BJ (cell line): ENCODE measurements at regions not wholly inside any gene's neighbourhood (a gene's known extent, or its start where the extent isn't known, plus 50 kb on each side); places are given as distances from the start of the nearest gene placed in this dataset.

Experiments
- CTCF ChIA-PET: fragments of 350-600 bp; formaldehyde crosslinking; extraction: SDS; loops from one replicate; lab custom pipeline; 2021; ENCODE audit warnings: antibody characterized with exemption, inconsistent platforms; lab: Yijun Ruan, JAX
- POLR2A ChIA-PET: fragments of 300-600 bp; sonication (Branson Sonifier 250); formaldehyde crosslinking; extraction: SDS; loops from one replicate; lab custom pipeline; 2021; ENCODE audit warnings: antibody characterized with exemption; lab: Charles Lee
- DNase-seq: peaks from one replicate; pipeline ENCODE4 v3.0.0-alpha.2; 2011; ENCODE audit warnings: low read depth
- H3K27me3 ChIP-seq: 2 replicates; pipeline ENCODE4 v1.6.0; 2011; ENCODE audit warnings: low read length; ENCODE audit not compliant: control insufficient read depth, insufficient read depth
- H3K36me3 ChIP-seq: 2 replicates; pipeline ENCODE4 v1.5.1; 2011; ENCODE audit warnings: low read length; ENCODE audit not compliant: control insufficient read depth, insufficient read depth
- H3K4me3 ChIP-seq: 2 replicates; pipeline ENCODE4 v1.5.1; 2011; ENCODE audit warnings: low read depth, mild to moderate bottlenecking, control low read depth, low read length
- TF ChIP-seq, protein P1 (sequence below): IDR thresholded peaks from 2 replicates; pipeline ENCODE4 v1.5.1; 2011; ENCODE audit warnings: low read depth, mild to moderate bottlenecking, control low read depth, inconsistent platforms, low read length, moderate library complexity; ENCODE audit not compliant: insufficient read depth

DNA sequence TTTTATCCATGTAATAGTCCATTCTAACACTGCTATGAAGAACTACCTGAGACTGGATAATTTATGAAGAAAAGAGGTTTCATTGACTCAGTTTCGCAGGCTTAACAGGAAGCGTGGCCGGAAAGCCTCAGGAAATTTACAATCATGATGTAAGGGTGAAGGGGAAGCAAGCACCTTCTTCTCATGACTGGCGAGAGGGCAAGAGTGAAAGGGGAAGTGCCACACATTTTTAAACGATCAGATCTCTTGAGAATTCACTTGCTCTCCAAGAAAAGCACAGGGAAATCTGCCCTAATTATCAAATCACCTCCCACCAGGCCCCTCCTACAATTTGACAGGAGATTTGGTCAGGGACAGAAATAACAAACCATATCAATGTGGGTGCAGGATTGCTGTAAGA lies 859.7 kb downstream of the EPHA7 start:
- H3K27me3 ChIP-seq = no peaks in the 10 kb centered on the region
- ChIA-PET POLR2A (no interaction called here), CTCF (interaction anchor here (0.6 kb wide), 1 partner anchor 49 kb away, joined by 3 read pairs; no protein-coding TSS in a partner anchor)
- no peaks in the 10 kb centered on the region for H3K36me3 ChIP-seq
- no peak for DNase-seq
- no peak overlapping the region for H3K4me3 ChIP-seq
- TF ChIP-seq, protein P1, sequence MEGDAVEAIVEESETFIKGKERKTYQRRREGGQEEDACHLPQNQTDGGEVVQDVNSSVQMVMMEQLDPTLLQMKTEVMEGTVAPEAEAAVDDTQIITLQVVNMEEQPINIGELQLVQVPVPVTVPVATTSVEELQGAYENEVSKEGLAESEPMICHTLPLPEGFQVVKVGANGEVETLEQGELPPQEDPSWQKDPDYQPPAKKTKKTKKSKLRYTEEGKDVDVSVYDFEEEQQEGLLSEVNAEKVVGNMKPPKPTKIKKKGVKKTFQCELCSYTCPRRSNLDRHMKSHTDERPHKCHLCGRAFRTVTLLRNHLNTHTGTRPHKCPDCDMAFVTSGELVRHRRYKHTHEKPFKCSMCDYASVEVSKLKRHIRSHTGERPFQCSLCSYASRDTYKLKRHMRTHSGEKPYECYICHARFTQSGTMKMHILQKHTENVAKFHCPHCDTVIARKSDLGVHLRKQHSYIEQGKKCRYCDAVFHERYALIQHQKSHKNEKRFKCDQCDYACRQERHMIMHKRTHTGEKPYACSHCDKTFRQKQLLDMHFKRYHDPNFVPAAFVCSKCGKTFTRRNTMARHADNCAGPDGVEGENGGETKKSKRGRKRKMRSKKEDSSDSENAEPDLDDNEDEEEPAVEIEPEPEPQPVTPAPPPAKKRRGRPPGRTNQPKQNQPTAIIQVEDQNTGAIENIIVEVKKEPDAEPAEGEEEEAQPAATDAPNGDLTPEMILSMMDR = no peak

DNA sequence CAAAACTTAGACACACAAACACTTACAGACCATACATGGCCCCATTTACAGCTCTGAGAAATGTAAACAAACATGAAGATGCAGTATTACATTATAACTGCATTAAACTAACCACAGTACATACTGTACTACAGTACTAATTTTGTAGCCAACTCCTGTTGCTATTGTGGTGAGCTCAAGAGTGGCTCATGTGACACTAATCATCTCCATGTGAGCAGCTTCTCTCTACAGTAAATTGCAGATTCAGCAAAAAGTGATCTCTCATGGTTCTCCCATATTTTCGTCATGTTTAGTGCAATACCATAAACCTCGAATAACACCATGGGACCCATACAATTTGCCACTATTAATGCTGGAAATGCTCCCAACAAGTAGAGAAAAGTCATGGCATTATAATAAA lies 860.4 kb downstream of the EPHA7 start:
- POLR2A ChIA-PET = no interaction called here
- no peak for DNase-seq
- CTCF ChIA-PET = interaction anchor here (0.6 kb wide), 1 partner anchor 50 kb away, joined by 3 read pairs; no protein-coding TSS in a partner anchor

DNA sequence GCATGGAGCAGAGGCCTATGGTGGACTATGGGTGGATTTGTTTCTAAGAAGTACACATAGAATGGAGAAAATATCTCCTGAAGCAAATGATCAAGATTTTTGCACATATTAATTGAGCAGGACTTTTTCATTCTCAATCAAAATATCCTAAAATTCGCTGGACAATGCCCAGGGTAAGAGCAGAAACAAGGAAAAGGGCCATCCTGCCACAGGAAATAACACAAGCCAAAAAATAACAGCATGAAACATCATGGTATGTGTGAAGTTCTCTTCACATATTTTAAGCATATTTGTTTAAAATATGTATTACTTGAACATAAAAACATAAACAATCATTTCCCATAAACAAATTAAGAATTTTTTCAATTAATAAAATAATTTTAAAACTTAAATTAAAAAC lies 868.9 kb downstream of the EPHA7 start:
- no peaks in the 10 kb centered on the region for H3K27me3 ChIP-seq
- POLR2A ChIA-PET = no interaction called here
- CTCF ChIA-PET = no interaction called here
- no peak for DNase-seq
- no peak overlapping the region for H3K4me3 ChIP-seq
- TF ChIP-seq, protein P1 = no peak
- no peaks in the 10 kb centered on the region for H3K36me3 ChIP-seq

More for the DNA sequence above, 860.4 kb downstream of the EPHA7 start:
- Histone ChIP-seq H3K4me3 (no peak overlapping the region), H3K36me3 (no peaks in the 10 kb centered on the region), H3K27me3 (no peaks in the 10 kb centered on the region)
- TF ChIP-seq, protein P1 = no peak

DNA sequence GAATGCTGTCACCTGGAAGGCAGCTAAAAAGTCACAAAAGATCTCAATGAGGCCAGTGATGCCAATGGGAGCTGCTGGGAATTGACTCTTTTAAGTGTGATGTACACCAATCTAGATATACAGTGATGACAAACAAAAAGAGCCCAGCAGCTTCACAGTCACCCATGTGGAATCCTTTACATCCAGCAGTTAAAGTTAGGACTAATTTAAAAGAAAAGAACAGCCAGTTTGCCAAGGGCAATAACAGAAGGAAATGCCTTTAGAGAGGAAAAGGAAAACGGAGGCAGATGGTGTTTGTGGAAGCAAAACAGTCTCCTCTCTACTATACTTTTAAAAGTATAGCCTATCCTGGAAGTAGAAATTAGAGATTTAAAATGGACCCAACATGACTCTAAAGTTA lies 873.5 kb downstream of the EPHA7 start:
- TF ChIP-seq, protein P1 = no peak
- no peaks in the 10 kb centered on the region for H3K27me3 ChIP-seq
- no peak for DNase-seq
- ChIA-PET POLR2A (no interaction called here), CTCF (no interaction called here)
- H3K4me3 ChIP-seq = no peak overlapping the region
- H3K36me3 ChIP-seq = no peaks in the 10 kb centered on the region

DNA sequence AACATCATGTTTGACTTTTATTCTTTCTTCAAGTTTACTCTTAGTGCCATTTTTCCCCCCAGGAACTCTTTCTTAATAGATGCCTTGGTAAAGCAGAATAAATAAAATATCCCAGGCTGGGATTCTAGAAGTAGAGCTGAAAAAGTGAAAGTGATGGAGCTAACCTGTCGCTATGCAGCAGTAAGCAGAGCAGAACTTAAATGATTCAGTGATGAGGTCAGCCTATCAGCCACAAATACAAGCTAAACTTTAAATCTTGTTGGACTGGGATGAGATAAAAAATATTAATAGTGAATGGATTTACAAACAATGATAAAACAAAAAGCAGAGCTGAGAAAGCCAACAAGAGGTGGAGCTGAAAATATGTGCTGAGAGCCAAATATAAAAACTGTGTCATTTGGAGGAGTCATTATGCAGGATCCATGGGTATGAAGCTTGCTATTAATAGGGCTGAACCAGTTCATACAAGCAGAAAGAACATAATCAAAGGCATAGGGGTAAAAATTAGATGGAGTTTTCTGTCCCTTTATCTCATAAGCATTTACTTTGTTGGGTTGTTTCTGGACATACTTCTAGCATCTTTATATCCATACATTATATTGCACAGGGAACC lies 877.8 kb downstream of the EPHA7 start:
- H3K36me3 ChIP-seq = no peaks in the 10 kb centered on the region
- POLR2A ChIA-PET = no interaction called here
- no peaks in the 10 kb centered on the region for H3K27me3 ChIP-seq
- TF ChIP-seq, protein P1 = no peak
- no peak for DNase-seq
- H3K4me3 ChIP-seq = no peak overlapping the region
- CTCF ChIA-PET = no interaction called here
